ENCODE measurements at regions not wholly inside any gene's neighbourhood (a gene's known extent, or its start where the extent isn't known, plus 50 kb on each side); places are given as distances from the start of the nearest gene placed in this dataset.

GRCh38 chr2:221334481-221335218 is 237.5 kb downstream of the EPHA4 start:
- CTCF ChIA-PET, result no interaction called here
- POLR2A ChIA-PET, result no interaction called here
- no peak for TF ChIP-seq LEF1 (IDR thresholded peaks at IDR 0.05; ENCODE audit: borderline replicate concordance)
- no peak for TF ChIP-seq ELF4 (IDR thresholded peaks at IDR 0.05)
- no peak for TF ChIP-seq SUZ12 (IDR thresholded peaks at IDR 0.05)
- TF ChIP-seq L3MBTL2 (conservative IDR thresholded peaks at IDR 0.05), result no peak
- TF ChIP-seq FOXA1 (IDR thresholded peaks at IDR 0.05), result no peak
- TF ChIP-seq ZNF384 (IDR thresholded peaks at IDR 0.05), result no peak
- TF ChIP-seq SP1 (IDR thresholded peaks at IDR 0.05), result no peak
- TF ChIP-seq ARNT (IDR thresholded peaks at IDR 0.05), result no peak
- no peak for TF ChIP-seq FOXM1 (IDR thresholded peaks at IDR 0.05; ENCODE audit: borderline replicate concordance)
- no peak for TF ChIP-seq CTBP1 (IDR thresholded peaks at IDR 0.05; ENCODE audit: borderline replicate concordance)
- no peak for TF ChIP-seq TARDBP (IDR thresholded peaks at IDR 0.05)
- TF ChIP-seq BHLHE40 (IDR thresholded peaks at IDR 0.05; ENCODE audit: borderline replicate concordance), result no peak
- no peak for TF ChIP-seq HDGF (IDR thresholded peaks at IDR 0.05; ENCODE audit: borderline replicate concordance)
- no peak for TF ChIP-seq NFRKB (IDR thresholded peaks at IDR 0.05)
- no peak for TF ChIP-seq FOXK2 (IDR thresholded peaks at IDR 0.05)
- DNase-seq (ENCODE audit: extremely low spot score), result no peak

DNA sequence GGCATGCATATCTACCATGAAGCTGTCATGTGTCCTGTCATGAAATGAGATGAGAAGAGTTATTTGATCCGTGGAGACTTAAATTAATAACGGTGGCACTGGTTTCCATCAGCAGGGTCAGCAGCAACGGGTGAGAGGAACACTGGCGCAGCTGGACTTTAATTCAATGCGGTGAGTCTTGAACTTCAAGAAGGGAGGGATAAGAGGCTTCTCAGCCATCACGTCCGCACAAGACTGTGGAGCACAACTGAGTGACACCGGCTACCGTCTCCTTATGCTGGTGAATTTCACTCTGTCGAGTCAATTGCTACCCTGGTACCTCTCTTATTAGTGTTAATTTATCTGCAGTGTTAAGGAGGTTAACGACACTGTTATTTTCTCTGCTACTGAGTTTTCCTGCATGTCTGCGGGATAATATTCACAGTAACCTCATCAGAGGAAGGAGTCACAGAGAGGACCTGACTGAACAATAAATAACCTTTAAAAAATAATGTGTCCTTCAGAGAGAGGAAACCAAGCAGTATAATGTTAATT is 236.8 kb downstream of the EPHA4 start:
- ChIA-PET CTCF (no interaction called here), POLR2A (no interaction called here)
- TF ChIP-seq ZNF384 (IDR thresholded peaks at IDR 0.05) (no peak), FOXM1 (IDR thresholded peaks at IDR 0.05; ENCODE audit: borderline replicate concordance) (no peak), BHLHE40 (IDR thresholded peaks at IDR 0.05; ENCODE audit: borderline replicate concordance) (no peak), LEF1 (IDR thresholded peaks at IDR 0.05; ENCODE audit: borderline replicate concordance) (no peak), CTBP1 (IDR thresholded peaks at IDR 0.05; ENCODE audit: borderline replicate concordance) (no peak), HDGF (IDR thresholded peaks at IDR 0.05; ENCODE audit: borderline replicate concordance) (no peak), L3MBTL2 (conservative IDR thresholded peaks at IDR 0.05) (no peak), FOXA1 (IDR thresholded peaks at IDR 0.05) (no peak), SP1 (IDR thresholded peaks at IDR 0.05) (no peak), TARDBP (IDR thresholded peaks at IDR 0.05) (no peak)
- TF ChIP-seq, protein P1, sequence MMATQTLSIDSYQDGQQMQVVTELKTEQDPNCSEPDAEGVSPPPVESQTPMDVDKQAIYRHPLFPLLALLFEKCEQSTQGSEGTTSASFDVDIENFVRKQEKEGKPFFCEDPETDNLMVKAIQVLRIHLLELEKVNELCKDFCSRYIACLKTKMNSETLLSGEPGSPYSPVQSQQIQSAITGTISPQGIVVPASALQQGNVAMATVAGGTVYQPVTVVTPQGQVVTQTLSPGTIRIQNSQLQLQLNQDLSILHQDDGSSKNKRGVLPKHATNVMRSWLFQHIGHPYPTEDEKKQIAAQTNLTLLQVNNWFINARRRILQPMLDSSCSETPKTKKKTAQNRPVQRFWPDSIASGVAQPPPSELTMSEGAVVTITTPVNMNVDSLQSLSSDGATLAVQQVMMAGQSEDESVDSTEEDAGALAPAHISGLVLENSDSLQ (IDR thresholded peaks at IDR 0.05), result no peak
- DNase-seq (ENCODE audit: extremely low spot score), result no peak

GRCh38 chr2:221336967-221337366 is 235.1 kb downstream of the EPHA4 start:
- TF ChIP-seq SP1 (IDR thresholded peaks at IDR 0.05), result no peak
- no peak for TF ChIP-seq FOXA1 (IDR thresholded peaks at IDR 0.05)
- TF ChIP-seq LEF1 (IDR thresholded peaks at IDR 0.05; ENCODE audit: borderline replicate concordance), result no peak
- no peak for TF ChIP-seq TARDBP (IDR thresholded peaks at IDR 0.05)
- TF ChIP-seq ELF4 (IDR thresholded peaks at IDR 0.05), result no peak
- TF ChIP-seq BHLHE40 (IDR thresholded peaks at IDR 0.05; ENCODE audit: borderline replicate concordance), result no peak
- no peak for TF ChIP-seq SUZ12 (IDR thresholded peaks at IDR 0.05)
- TF ChIP-seq, protein P1 (IDR thresholded peaks at IDR 0.05), result no peak
- TF ChIP-seq NFRKB (IDR thresholded peaks at IDR 0.05), result no peak
- TF ChIP-seq L3MBTL2 (conservative IDR thresholded peaks at IDR 0.05), result no peak
- TF ChIP-seq FOXM1 (IDR thresholded peaks at IDR 0.05; ENCODE audit: borderline replicate concordance), result no peak
- TF ChIP-seq FOXK2 (IDR thresholded peaks at IDR 0.05), result no peak
- no peak for TF ChIP-seq HDGF (IDR thresholded peaks at IDR 0.05; ENCODE audit: borderline replicate concordance)
- CTCF ChIA-PET, result no interaction called here
- DNase-seq (ENCODE audit: extremely low spot score), result no peak
- POLR2A ChIA-PET, result no interaction called here

DNA sequence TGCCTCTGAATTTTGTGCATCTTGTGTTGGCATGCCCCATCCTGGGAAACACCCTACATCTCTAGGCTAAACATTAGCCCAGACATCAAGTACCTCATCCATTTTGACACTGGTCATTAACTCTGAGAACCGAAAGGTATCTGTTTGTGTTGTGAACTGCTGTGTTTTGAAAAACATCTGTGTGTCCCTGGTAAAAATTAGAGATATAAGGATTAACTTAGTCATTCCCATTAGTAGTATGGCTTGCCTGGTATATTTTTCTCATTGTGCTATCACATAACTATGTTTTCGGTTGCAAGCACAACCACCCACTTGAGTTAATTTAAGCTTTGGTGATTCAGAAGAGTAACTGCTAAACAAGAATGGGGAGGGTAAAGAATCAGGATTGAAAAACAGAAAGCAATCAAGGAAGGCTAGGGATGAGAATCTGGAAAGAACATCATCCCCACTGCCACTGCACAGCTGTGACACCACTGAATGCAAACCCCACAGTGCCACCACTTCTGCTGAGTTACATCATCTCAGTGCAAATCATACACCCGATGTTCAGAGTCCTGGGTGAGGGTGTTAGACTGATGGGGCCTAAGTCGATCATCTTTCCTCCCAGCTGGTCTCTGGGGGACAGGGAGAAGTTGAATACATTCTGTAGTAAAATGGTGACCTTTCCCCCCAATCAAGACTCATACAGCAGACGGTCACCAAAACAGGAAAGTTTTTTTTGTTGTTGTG is 234.0 kb downstream of the EPHA4 start:
- TF ChIP-seq HDGF (IDR thresholded peaks at IDR 0.05; ENCODE audit: borderline replicate concordance), result no peak
- no peak for TF ChIP-seq L3MBTL2 (conservative IDR thresholded peaks at IDR 0.05)
- no peak for TF ChIP-seq FOXK2 (IDR thresholded peaks at IDR 0.05)
- TF ChIP-seq ZNF384 (IDR thresholded peaks at IDR 0.05), result no peak
- no peak for TF ChIP-seq LEF1 (IDR thresholded peaks at IDR 0.05; ENCODE audit: borderline replicate concordance)
- TF ChIP-seq, protein P1 (IDR thresholded peaks at IDR 0.05), result no peak
- TF ChIP-seq ARNT (IDR thresholded peaks at IDR 0.05), result no peak
- TF ChIP-seq FOXA1 (IDR thresholded peaks at IDR 0.05), result no peak
- no peak for TF ChIP-seq BHLHE40 (IDR thresholded peaks at IDR 0.05; ENCODE audit: borderline replicate concordance)
- TF ChIP-seq SP1 (IDR thresholded peaks at IDR 0.05), result no peak
- TF ChIP-seq ELF4 (IDR thresholded peaks at IDR 0.05), result no peak
- TF ChIP-seq SUZ12 (IDR thresholded peaks at IDR 0.05), result no peak
- no peak for TF ChIP-seq FOXM1 (IDR thresholded peaks at IDR 0.05; ENCODE audit: borderline replicate concordance)
- no peak for TF ChIP-seq NFRKB (IDR thresholded peaks at IDR 0.05)
- POLR2A ChIA-PET, result no interaction called here
- CTCF ChIA-PET, result interaction anchor here (0.6 kb wide), 1 partner anchor 83 kb away, joined by 3 read pairs; no protein-coding TSS in a partner anchor
- no peak for DNase-seq (ENCODE audit: extremely low spot score)

DNA sequence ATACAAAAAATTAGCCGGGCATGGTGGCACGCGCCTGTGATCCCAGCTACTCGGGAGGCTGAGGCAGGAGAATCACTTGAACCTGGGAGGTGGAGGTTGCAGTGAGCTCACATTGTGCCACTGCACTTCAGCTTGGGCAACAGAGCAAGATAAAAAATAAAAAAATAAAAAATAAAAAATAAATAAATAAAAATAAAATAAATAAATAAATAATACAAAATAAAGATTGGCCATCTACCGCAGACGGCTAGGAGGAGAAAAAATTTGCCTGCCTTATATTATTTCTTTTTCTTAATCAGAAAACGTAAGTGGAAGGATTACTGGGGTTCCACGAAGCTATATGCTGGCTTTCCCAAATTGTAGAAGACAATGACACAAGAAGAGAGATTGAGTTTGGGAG is 229.7 kb downstream of the EPHA4 start:
- ChIA-PET POLR2A (no interaction called here), CTCF (no interaction called here)
- TF ChIP-seq FOXM1 (IDR thresholded peaks at IDR 0.05; ENCODE audit: borderline replicate concordance), result no peak
- no peak for TF ChIP-seq ZNF384 (IDR thresholded peaks at IDR 0.05)
- TF ChIP-seq BHLHE40 (IDR thresholded peaks at IDR 0.05; ENCODE audit: borderline replicate concordance), result no peak
- no peak for TF ChIP-seq LEF1 (IDR thresholded peaks at IDR 0.05; ENCODE audit: borderline replicate concordance)
- no peak for TF ChIP-seq FOXA1 (IDR thresholded peaks at IDR 0.05)
- no peak for TF ChIP-seq TARDBP (IDR thresholded peaks at IDR 0.05)
- TF ChIP-seq ELF4 (IDR thresholded peaks at IDR 0.05), result no peak
- no peak for TF ChIP-seq SUZ12 (IDR thresholded peaks at IDR 0.05)
- TF ChIP-seq, protein P1 (IDR thresholded peaks at IDR 0.05), result no peak
- no peak for TF ChIP-seq SP1 (IDR thresholded peaks at IDR 0.05)
- TF ChIP-seq HDGF (IDR thresholded peaks at IDR 0.05; ENCODE audit: borderline replicate concordance), result no peak
- no peak for TF ChIP-seq FOXK2 (IDR thresholded peaks at IDR 0.05)
- no peak for DNase-seq (ENCODE audit: extremely low spot score)

Data from HEK293T (cell line).